NCI-H524 (cell line): ENCODE measurements at regions not wholly inside any gene's neighbourhood (a gene's known extent, or its start where the extent isn't known, plus 50 kb on each side); places are given as distances from the start of the nearest gene placed in this dataset.

Experiments used
- DNase-seq, 2 experiments: peaks; one replicate each; lab custom pipeline; 2025; lab: John Stamatoyannopoulos, UW

DNA sequence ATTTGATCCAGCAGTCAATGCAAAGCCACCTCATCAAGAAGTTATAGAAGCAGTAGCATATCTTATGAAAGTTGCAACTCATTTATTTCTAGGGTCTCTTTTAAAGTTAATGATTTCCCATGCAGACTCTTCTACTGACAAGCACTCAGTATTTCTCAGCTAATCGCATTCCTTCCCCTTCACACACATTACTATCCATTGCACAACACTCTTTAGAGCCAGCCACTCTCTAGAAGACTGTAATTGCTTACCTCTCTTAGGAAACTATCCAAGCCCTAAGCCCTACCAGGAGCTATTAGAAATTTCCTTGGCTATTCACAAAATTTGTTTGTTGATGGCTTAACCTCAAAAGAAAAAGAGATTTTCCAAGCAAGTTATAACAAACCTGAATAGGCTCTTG, 106.0 kb downstream of the ADAMTS1 start:
- DNase-seq: no peak

DNA sequence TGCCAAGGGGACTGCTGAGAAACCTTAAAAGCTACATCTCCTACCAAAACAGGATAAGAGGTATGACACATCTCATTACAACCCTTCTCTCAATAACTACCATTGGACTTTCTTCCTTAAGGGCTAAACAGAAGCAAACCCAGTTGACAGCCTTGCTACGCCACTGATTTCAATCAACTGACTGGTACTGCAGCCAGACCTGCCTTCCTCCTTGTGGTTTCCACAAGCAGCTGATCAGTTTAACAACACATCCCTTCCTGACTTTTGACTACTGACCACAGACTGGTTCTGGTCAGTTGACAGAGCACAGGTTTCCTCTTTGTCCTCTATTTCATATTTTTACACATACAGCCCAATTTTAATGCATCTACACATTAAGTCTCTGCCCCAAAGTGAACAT, 108.8 kb downstream of the ADAMTS1 start:
- no peak for DNase-seq

GRCh38 chr21:26732432-26733221, 112.6 kb downstream of the ADAMTS1 start:
- DNase-seq: peak; percentile 50 to 65

DNA sequence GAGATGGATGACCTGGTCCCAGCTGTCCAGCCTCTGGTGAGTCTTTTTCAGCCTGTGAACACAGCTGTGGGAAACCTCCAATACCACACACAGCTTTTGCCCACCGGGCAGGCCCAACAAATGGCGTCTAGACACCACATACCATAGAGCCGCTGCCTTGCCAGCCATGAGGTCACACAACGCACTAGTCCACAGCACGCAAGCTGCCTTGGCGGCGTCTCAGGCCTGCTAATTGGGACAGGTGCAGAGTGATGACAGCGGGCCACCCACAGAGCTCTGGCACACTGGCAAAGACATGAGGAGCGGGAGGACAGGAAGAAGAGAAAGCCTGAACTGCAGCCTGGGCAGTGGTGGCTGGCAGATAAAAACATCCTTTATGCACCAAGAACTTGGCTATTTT, 125.5 kb downstream of the ADAMTS1 start:
- no peak for DNase-seq

DNA sequence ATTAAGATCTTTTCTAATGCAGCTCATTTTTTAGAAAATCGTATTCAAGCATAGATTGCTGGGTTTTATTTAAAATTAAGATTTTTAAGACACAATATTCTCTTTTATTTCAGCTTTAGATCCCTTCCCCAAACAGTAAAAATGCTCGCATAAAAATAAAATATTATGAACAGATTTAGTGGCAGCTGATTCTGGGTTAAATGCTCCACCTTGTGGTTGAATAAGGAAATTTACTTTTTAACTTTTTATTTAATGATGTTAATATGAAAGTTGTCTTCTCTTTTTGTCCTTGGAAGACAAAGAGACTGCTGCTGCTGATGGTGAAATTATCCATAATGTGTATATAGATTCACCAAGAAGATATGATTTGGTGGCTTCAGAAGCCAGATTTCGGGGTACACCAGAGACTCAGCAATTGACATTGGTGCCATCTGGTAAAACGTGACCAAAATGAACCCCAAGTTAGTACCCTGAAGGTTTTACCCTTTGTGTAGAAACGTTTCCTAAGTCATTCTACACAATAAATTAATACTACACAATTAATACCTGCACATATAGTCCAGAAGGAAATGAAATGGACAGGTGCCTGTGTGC, 128.0 kb downstream of the ADAMTS1 start:
- peak in 1 of 2 experiments; percentile 54 for DNase-seq

DNA sequence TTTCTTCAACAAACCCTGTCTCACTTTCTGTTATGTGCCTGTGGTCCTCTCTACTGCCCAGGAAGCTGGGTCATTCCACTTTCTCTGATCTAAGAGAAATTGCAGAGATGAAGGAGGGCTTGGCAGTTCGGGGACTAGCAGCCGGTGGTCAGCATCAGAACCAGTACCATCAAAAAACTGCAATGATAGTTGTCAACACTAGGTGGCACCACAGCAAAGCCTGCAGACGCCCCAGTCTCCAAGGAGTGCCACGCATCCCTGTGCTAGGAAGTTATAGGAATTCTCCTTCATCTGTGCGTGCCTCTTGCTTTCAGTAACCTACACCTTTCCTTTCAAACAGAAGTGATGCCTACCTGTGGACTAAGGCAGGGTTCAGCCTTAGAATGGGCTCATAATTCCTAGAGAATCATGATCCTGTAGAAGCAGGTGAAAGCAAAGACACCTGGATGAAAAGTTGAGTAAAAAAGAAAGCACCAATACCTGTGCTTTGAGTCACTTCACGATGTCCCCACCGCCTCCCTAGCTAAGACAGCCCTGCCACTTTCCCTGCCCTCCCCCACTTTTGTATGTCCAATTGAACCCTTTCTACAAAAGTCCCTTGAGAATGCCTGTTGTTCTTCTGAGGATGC, 129.2 kb downstream of the ADAMTS1 start:
- peak; percentile 45 to 80 for DNase-seq

- no peak for DNase-seq
Observed at GRCh38 chr21:26715116-26715515, 130.1 kb downstream of the ADAMTS1 start.

DNA sequence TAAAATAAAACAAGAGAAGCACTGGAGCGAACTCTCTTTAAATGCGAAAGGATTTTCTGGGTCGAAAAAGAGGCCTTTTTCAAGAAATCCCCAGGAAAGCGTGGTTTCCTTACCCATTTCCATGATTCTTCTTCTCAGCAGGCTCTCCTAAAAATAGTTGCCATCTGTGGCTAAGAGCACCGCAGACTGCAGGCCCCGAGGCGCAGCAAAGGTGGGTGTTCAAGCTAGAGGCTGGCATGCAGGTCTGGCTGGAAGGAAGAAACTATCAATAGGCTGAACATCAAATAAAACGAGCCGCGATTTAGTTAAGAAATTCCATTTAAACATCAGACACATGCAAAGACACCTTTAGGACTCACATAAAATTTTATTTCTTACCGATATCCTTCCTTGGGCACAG, 135.1 kb downstream of the ADAMTS1 start:
- DNase-seq: no peak

GRCh38 chr21:26709090-26709489, 136.0 kb upstream of the CYYR1 start:
- no peak for DNase-seq

GRCh38 chr21:26708223-26708800, 135.2 kb upstream of the CYYR1 start:
- DNase-seq: no peak

DNA sequence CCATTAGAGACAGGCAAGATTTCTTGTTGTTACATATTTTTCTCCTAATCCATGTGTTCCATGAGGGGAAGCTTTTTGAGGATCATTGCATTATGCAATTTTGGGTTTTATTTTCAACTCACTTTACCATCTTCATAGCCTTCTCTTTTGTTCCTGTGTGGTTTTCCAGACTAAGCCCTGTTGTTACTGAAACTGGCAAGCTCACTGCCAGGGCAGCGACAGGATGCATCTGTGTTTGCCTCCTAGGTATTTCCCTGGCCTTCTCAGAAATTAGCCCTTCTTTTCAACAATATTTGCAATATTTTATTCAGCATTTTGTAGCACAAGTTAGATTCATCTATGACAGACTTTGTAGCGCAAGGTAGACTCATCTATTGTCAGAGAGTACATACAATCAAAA, 134.2 kb upstream of the CYYR1 start:
- no peak for DNase-seq

DNA sequence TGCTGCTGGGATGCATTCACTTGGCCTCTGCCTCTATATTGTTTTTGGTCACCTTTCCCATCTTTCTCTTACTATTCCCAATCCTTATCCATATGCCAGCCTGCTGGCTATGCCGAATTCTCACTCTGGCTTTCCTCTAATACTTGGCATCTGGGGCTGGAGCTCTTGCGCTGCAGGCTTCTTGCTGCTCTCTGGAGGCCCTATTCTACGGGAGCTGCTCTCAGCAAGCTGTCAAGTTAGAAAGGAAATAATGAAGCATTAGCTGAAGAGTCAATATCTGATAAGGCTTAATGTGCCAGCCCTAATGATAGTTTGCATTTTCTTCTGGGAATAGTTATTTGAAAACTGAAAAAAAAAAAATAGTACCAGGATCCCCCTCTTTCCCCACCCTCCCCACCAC, 125.3 kb upstream of the CYYR1 start:
- peak in 1 of 2 experiments; percentile 44 for DNase-seq

DNA sequence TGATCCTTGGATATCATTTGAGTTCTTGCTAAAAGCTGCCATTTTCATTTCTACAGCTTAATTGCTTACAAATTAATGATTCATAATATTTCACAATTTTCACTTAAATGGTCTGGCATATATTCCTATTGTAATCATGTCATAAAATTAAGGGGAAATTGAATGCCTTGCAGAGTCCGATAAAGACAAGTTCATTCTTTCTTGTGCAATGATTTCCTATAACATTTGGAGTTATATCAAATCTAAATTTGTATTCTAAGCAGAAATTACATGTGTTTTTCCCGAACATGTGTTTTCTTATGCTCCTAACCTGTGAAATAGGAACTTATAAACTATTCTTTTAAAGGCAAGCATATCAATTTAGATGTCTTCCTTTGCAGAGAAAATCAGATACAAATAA, 118.3 kb upstream of the CYYR1 start:
- no peak for DNase-seq

- DNase-seq: no peak
Observed at GRCh38 chr21:26686705-26687104, 113.6 kb upstream of the CYYR1 start.

DNA sequence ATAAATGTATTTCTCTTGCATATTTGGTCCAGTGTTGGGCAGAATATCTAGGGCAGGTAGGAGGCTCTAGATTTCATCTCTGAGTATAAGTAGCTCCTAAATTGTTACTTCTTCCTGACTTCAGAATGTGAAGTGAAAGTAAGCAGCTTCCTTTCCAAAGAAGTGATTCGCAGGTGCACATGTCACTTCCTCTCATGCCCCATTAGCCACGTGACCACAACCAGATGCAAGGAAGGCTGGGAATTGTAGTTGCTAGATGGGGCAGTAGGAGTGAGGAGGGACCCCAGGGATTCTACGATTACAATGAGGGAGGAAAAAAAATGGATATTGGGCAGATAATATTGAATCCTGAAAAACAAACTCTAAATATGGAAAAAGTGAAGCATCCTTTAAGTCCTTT, 113.2 kb upstream of the CYYR1 start:
- peak in 1 of 2 experiments; percentile 40 for DNase-seq

GRCh38 chr21:26684889-26685288, 111.8 kb upstream of the CYYR1 start:
- no peak for DNase-seq

DNA sequence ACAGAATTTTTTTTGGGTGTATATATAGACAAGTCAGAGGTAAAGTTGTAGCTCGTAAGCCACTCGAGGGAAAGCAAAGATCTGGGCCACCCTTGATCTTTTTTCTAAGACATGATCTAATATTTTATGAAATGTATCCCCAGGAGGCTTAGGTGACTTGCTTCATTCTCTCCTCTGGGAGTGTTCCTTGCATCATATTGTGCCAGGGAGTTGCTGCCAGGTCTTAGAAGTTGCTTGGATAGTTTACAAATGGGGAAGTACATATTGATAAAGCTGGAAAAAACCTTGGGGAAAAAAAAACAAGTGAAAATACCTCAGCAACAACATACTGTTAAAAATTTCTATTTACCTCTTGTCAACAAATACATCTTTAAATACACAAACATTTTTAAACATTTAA, 110.9 kb upstream of the CYYR1 start:
- no peak for DNase-seq

DNA sequence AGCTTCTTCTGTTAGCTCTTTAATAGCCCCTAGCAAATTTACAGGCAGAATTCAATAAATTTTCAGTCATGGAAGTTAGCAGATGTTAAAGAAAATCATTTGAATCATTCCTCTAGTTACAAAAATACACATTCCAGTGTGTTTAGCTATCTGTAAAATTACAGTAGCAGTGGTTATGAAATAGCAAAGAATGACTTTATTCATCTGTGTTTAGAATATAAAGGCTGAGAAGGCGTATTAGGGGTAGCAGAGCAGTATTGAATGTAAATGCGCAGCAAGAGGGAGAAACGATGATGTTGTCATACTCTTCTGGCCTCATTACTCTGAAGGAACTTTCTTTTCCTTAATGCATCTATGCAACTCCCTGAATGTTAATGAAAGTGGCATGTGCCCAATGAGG, 106.2 kb upstream of the CYYR1 start:
- DNase-seq: no peak

GRCh38 chr21:26674323-26674722, 101.2 kb upstream of the CYYR1 start:
- DNase-seq: no peak

GRCh38 chr21:26669215-26669764, 96.2 kb upstream of the CYYR1 start:
- no peak for DNase-seq

DNA sequence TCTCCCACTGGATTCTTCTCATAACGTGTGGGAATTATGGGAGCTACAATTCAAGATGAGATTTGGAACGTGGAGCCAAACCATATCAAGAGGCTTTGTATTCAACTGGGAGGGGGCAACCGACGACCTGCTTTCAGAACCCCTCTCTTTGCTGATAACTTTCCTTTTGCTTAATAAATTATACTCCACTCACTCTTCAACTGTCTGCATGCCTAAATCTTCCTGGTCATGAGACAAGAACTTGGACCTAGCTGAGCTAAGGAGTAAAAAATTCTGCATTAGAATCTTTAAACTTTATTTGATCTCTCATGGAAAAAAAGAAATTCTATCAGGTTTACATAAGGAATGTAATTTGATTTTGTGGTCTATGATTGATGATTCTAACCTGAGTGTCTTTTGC, 86.7 kb upstream of the CYYR1 start:
- no peak for DNase-seq

DNA sequence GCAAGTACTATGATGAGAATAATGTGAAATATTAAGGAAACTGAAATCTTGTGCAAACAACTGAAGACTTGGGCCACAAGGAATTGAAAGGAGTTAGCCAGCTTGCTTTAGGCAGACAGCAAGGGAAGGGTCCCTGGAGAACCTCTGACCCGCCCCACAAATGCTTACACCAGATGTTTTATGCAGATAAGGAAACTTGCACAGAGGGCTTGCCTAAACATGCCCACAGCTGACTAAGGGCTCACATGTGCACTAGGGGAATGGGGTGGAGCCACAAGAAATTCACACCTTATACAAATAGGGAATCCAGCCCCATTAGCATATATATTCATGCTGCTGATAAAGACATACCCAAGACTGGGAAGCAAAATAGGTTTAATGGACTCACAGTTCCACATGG, 86.1 kb upstream of the CYYR1 start:
- peak in 1 of 2 experiments; percentile 5 for DNase-seq

DNA sequence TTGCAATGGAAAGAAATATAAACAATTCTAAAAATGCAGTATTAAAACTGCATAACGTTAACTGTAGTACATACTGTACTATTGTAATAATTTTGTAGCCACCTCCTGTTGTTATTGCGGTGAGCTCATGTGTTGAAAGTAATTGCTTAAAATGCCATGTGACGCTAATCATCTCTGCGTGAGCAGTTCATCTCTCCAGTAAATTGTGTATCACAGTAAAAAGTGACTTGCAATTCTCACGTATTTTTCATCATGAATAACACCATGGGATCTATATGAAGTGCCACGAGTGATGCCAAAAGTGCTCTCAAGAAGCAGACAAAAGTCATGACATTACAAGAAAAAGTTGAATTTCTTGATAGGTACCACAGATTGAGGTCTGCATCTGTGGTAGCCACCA, 82.4 kb upstream of the CYYR1 start:
- no peak for DNase-seq
